ENCODE measurements at regions not wholly inside any gene's neighbourhood (a gene's known extent, or its start where the extent isn't known, plus 50 kb on each side); places are given as distances from the start of the nearest gene placed in this dataset.

DNA sequence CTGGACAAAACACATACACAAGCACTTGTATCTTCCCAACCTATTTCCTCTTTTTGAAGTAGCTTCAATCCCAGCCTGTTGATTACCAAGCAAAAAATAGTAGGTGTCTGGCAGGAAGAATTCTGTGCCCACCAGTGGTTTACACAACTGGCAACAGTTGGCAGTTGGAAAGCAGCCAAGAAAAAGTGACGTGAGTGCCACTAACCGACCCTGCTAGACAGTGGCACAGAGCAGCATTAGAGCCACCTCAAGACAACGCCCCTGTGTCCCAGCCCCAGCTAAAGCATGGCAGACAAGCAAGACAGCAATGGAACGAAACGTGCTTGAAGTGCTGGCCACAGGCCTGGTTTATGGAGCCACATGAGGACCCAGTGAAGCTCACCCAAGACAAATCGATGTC lies 379.6 kb downstream of the FBXO15 start:
- Histone ChIP-seq H3K36me3 (ENCODE audit: insufficient read depth) (no peaks in the 10 kb centered on the region), H3K27ac (ENCODE audit: low read depth) (no peak overlapping the region), H3K4me3 (ENCODE audit: low read depth, low read length) (no peak overlapping the region), H3K4me1 (ENCODE audit: insufficient read depth) (no peaks in the 10 kb centered on the region)
- WGBS = 69% methylated on average over 6 of the region's 6 CpGs
- DNase-seq (ENCODE audit: extremely low spot score) = no peak

GRCh38 chr18:73766910-73767515 lies 380.6 kb downstream of the FBXO15 start:
- H3K4me1 ChIP-seq (ENCODE audit: insufficient read depth) = no peaks in the 10 kb centered on the region
- 50% methylated on average over 8 of the region's 8 CpGs for WGBS
- no peak overlapping the region for H3K27ac ChIP-seq (ENCODE audit: low read depth)
- DNase-seq (ENCODE audit: extremely low spot score) = no peak
- no peak overlapping the region for H3K4me3 ChIP-seq (ENCODE audit: low read depth, low read length)
- no peaks in the 10 kb centered on the region for H3K36me3 ChIP-seq (ENCODE audit: insufficient read depth)

- no peaks in the 10 kb centered on the region for H3K4me1 ChIP-seq (ENCODE audit: insufficient read depth)
- no peak overlapping the region for H3K4me3 ChIP-seq (ENCODE audit: low read depth, low read length)
- H3K27ac ChIP-seq (ENCODE audit: low read depth) = no peak overlapping the region
- no peak for DNase-seq (ENCODE audit: extremely low spot score)
- WGBS = 90% methylated on average over 2 of the region's 2 CpGs
- H3K36me3 ChIP-seq (ENCODE audit: insufficient read depth) = no peaks in the 10 kb centered on the region
These were observed 389.2 kb downstream of the FBXO15 start for GRCh38 chr18:73758446-73758845.

DNA sequence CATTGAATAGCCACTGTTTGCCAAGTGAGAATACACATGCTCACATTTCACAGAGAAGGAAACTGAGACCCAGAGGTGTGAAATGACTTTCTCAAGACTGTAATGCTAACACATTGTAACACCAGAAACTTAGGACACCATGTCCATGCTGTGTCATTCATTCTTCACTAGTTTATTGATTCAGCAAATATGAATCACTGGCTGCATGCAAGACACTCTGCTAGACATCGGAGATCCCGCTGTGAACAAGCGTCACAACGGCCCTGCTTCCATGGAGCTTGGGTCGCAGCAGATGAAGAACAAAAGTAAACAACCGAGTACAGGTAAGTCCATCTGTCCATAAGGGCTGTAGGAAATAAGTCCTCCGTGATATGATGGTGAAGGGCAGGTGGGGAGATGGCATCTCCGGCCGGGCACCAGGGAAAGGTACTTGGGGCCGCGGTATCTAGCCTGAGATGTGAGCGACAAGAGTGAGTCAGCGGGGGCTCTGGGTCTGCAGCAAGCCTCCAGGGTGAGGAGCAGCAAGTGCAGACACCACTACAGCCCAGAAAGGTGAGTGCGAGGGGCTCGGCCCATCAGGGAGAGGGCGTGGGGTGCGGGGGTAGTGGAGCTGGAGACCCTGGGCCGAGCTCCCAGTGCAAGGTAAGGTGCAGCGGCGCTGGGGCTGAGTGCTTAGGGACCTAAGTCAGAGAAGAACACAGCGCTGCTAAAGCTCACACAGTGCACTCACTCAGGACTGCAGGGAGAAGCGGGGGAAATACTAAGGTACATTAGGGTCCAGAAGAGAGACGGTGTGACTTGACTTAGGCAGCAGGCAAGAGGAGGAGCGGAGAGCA lies 391.2 kb downstream of the FBXO15 start:
- Histone ChIP-seq H3K36me3 (ENCODE audit: insufficient read depth) (no peaks in the 10 kb centered on the region), H3K27ac (ENCODE audit: low read depth) (no peak overlapping the region), H3K4me1 (ENCODE audit: insufficient read depth) (no peaks in the 10 kb centered on the region), H3K4me3 (ENCODE audit: low read depth, low read length) (no peak overlapping the region)
- DNase-seq (ENCODE audit: extremely low spot score) = no peak
- WGBS = 92% methylated on average over 24 of the region's 24 CpGs

DNA sequence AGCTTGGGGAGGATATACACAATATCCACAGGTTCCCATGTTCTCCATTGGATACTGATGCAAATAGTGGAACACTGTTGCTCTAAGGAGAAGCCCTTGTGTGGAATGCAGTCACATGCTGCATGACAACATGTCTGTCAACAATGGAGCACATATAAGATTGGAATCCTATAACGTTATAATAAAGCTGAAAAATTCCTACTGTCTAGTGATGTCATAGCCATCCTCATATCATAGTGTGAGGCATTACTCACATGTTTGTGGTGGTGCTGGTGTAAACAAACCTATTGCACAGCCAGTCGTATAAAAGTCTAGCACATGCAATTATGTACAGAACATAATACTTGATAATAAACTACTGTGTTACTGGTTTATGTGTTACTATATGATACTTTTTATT lies 394.7 kb downstream of the FBXO15 start:
- no peak overlapping the region for H3K4me3 ChIP-seq (ENCODE audit: low read depth, low read length)
- no peak for DNase-seq (ENCODE audit: extremely low spot score)
- H3K27ac ChIP-seq (ENCODE audit: low read depth) = no peak overlapping the region
- 44% methylated on average over 2 of the region's 2 CpGs for WGBS
- no peaks in the 10 kb centered on the region for H3K4me1 ChIP-seq (ENCODE audit: insufficient read depth)
- H3K36me3 ChIP-seq (ENCODE audit: insufficient read depth) = no peaks in the 10 kb centered on the region

GRCh38 chr18:73752546-73752945 lies 395.1 kb downstream of the FBXO15 start:
- Histone ChIP-seq H3K36me3 (ENCODE audit: insufficient read depth) (no peaks in the 10 kb centered on the region), H3K4me3 (ENCODE audit: low read depth, low read length) (no peak overlapping the region), H3K27ac (ENCODE audit: low read depth) (no peak overlapping the region), H3K4me1 (ENCODE audit: insufficient read depth) (no peaks in the 10 kb centered on the region)
- DNase-seq (ENCODE audit: extremely low spot score) = no peak
- 76% methylated on average over 4 of the region's 4 CpGs for WGBS

DNA sequence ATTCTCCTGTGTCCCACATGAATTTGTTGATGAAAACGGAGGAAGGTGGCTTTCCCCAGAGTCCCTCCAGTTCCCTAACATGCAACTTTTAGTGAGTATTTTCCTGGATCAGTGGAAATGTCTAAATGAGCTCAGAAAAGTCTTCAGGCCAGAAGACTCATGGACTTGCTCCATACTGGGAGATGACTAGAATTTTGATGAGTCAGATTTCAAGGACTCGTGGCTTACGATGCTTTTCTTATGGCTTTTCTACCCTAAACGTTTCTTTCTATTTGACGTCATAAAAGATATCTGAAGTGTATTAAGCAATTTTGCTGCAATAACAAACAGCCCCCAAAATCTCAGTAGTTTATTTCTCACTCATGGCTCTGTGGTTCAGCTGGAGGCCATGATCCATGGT lies 397.6 kb downstream of the FBXO15 start:
- 87% methylated on average over 5 of the region's 5 CpGs for WGBS

GRCh38 chr18:73749304-73749703 lies 398.3 kb downstream of the FBXO15 start:
- Histone ChIP-seq H3K36me3 (ENCODE audit: insufficient read depth) (no peaks in the 10 kb centered on the region), H3K27ac (ENCODE audit: low read depth) (no peak overlapping the region), H3K4me1 (ENCODE audit: insufficient read depth) (no peaks in the 10 kb centered on the region), H3K4me3 (ENCODE audit: low read depth, low read length) (no peak overlapping the region)
- DNase-seq (ENCODE audit: extremely low spot score) = no peak
- WGBS = 88% methylated on average over 2 of the region's 2 CpGs

More for the DNA sequence above, 397.6 kb downstream of the FBXO15 start:
- Histone ChIP-seq H3K4me3 (ENCODE audit: low read depth, low read length) (no peak overlapping the region), H3K36me3 (ENCODE audit: insufficient read depth) (no peaks in the 10 kb centered on the region), H3K4me1 (ENCODE audit: insufficient read depth) (no peaks in the 10 kb centered on the region), H3K27ac (ENCODE audit: low read depth) (no peak overlapping the region)
- no peak for DNase-seq (ENCODE audit: extremely low spot score)

GRCh38 chr18:73748731-73749130 lies 398.9 kb downstream of the FBXO15 start:
- WGBS = 82% methylated on average over 4 of the region's 4 CpGs
- DNase-seq (ENCODE audit: extremely low spot score) = no peak
- no peaks in the 10 kb centered on the region for H3K36me3 ChIP-seq (ENCODE audit: insufficient read depth)
- H3K4me3 ChIP-seq (ENCODE audit: low read depth, low read length) = no peak overlapping the region
- H3K4me1 ChIP-seq (ENCODE audit: insufficient read depth) = no peaks in the 10 kb centered on the region
- no peak overlapping the region for H3K27ac ChIP-seq (ENCODE audit: low read depth)

DNA sequence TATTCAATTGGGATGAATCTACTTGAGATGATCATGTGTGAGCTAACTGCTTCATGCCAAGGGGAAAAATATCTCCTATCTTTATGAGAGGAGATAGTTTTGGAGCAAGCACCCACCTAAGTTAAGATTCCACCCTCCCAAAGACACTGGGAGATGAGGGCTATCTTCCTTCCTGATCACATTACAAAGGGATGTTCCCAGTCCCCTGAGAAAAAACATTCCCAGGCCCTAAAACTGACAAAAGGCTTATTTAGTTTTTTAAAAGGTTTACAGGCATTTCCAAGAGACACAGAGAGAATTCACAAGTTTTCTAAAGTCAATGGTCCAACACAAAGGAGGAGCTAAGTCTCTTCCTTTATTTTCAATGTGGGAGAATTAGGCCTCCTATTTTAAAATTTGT lies 401.5 kb downstream of the FBXO15 start:
- no peaks in the 10 kb centered on the region for H3K36me3 ChIP-seq (ENCODE audit: insufficient read depth)
- H3K4me1 ChIP-seq (ENCODE audit: insufficient read depth) = no peaks in the 10 kb centered on the region
- H3K4me3 ChIP-seq (ENCODE audit: low read depth, low read length) = no peak overlapping the region
- H3K27ac ChIP-seq (ENCODE audit: low read depth) = no peak overlapping the region
- no peak for DNase-seq (ENCODE audit: extremely low spot score)

GRCh38 chr18:73742957-73743356 lies 404.7 kb downstream of the FBXO15 start:
- DNase-seq (ENCODE audit: extremely low spot score) = no peak
- Histone ChIP-seq H3K27ac (ENCODE audit: low read depth) (no peak overlapping the region), H3K4me1 (ENCODE audit: insufficient read depth) (no peaks in the 10 kb centered on the region), H3K36me3 (ENCODE audit: insufficient read depth) (no peaks in the 10 kb centered on the region), H3K4me3 (ENCODE audit: low read depth, low read length) (no peak overlapping the region)
- 61% methylated on average over 2 of the region's 2 CpGs for WGBS

GRCh38 chr18:73741946-73742345 lies 405.7 kb downstream of the FBXO15 start:
- no peaks in the 10 kb centered on the region for H3K4me1 ChIP-seq (ENCODE audit: insufficient read depth)
- no peak for DNase-seq (ENCODE audit: extremely low spot score)
- WGBS = 56% methylated on average over 4 of the region's 4 CpGs
- no peak overlapping the region for H3K4me3 ChIP-seq (ENCODE audit: low read depth, low read length)
- no peaks in the 10 kb centered on the region for H3K36me3 ChIP-seq (ENCODE audit: insufficient read depth)
- no peak overlapping the region for H3K27ac ChIP-seq (ENCODE audit: low read depth)

GRCh38 chr18:73739098-73739497 lies 408.5 kb downstream of the FBXO15 start:
- DNase-seq (ENCODE audit: extremely low spot score) = no peak
- no peak overlapping the region for H3K4me3 ChIP-seq (ENCODE audit: low read depth, low read length)
- WGBS = 83% methylated on average over 3 of the region's 3 CpGs
- no peaks in the 10 kb centered on the region for H3K36me3 ChIP-seq (ENCODE audit: insufficient read depth)
- no peaks in the 10 kb centered on the region for H3K4me1 ChIP-seq (ENCODE audit: insufficient read depth)
- H3K27ac ChIP-seq (ENCODE audit: low read depth) = no peak overlapping the region

GRCh38 chr18:73737990-73738389 lies 409.6 kb downstream of the FBXO15 start:
- no peak for DNase-seq (ENCODE audit: extremely low spot score)
- no peaks in the 10 kb centered on the region for H3K36me3 ChIP-seq (ENCODE audit: insufficient read depth)
- H3K27ac ChIP-seq (ENCODE audit: low read depth) = no peak overlapping the region
- no peaks in the 10 kb centered on the region for H3K4me1 ChIP-seq (ENCODE audit: insufficient read depth)
- H3K4me3 ChIP-seq (ENCODE audit: low read depth, low read length) = no peak overlapping the region
